PC-9 (cell line): ENCODE measurements at regions not wholly inside any gene's neighbourhood (a gene's known extent, or its start where the extent isn't known, plus 50 kb on each side); places are given as distances from the start of the nearest gene placed in this dataset.

Experiments
- CTCF ChIP-seq: fragments of 200-600 bp; sonication (generic); conservative IDR thresholded peaks from 2 replicates; pipeline ENCODE4 v1.6.1; 2017; ENCODE audit warnings: mixed run types, antibody characterized with exemption, mild to moderate bottlenecking, moderate library complexity
- EZH2 ChIP-seq: fragments of 200-600 bp; sonication (generic); IDR thresholded peaks from 2 replicates; pipeline ENCODE4 v1.8.0; 2017; ENCODE audit warnings: antibody characterized with exemption, low read depth

- TF ChIP-seq CTCF, result no peak
- no peak for TF ChIP-seq EZH2
Measured at GRCh38 chr6:166087246-166087645, 80.4 kb downstream of the TBXT start.
